22Rv1 (cell line): ENCODE measurements at regions not wholly inside any gene's neighbourhood (a gene's known extent, or its start where the extent isn't known, plus 50 kb on each side); places are given as distances from the start of the nearest gene placed in this dataset.

ENCODE experiments used
- CTCF ChIP-seq: fragments of 450-650 bp; IDR thresholded peaks from 2 replicates; pipeline ENCODE4 v1.5.1; 2017; ENCODE audit warnings: mild to moderate bottlenecking
- ZFX ChIP-seq: fragments of 450-650 bp; IDR thresholded peaks from 2 replicates; pipeline ENCODE4 v1.6.1; 2017; ENCODE audit warnings: antibody characterized with exemption, borderline replicate concordance

GRCh38 chr1:239725371-239725770 is 339.0 kb downstream of the CHRM3 start:
- TF ChIP-seq CTCF (no peak), ZFX (no peak)
